ENCODE measurements at regions not wholly inside any gene's neighbourhood (a gene's known extent, or its start where the extent isn't known, plus 50 kb on each side); places are given as distances from the start of the nearest gene placed in this dataset.

GRCh38 chr6:150711584-150712504, 112.2 kb downstream of the PLEKHG1 start:
- no peaks in the 10 kb centered on the region for H3K4me1 ChIP-seq
- no peak overlapping the region for H3K9ac ChIP-seq (ENCODE audit: low read depth in 2 of 2, low read length in 2 of 2)
- peak; percentile 91 for DNase-seq
- no peaks in the 10 kb centered on the region for H3K9me3 ChIP-seq
- intact Hi-C loops (cut with DNase I): no loop called here
- peak overlapping the region; percentile 3 for H3K27ac ChIP-seq
- H3K36me3 ChIP-seq: no peaks in the 10 kb centered on the region
- H3K4me3 ChIP-seq: no peak overlapping the region
- no peak for TF ChIP-seq CTCF (IDR thresholded peaks at IDR 0.05)
- H3K27me3 ChIP-seq: no peaks in the 10 kb centered on the region

DNA sequence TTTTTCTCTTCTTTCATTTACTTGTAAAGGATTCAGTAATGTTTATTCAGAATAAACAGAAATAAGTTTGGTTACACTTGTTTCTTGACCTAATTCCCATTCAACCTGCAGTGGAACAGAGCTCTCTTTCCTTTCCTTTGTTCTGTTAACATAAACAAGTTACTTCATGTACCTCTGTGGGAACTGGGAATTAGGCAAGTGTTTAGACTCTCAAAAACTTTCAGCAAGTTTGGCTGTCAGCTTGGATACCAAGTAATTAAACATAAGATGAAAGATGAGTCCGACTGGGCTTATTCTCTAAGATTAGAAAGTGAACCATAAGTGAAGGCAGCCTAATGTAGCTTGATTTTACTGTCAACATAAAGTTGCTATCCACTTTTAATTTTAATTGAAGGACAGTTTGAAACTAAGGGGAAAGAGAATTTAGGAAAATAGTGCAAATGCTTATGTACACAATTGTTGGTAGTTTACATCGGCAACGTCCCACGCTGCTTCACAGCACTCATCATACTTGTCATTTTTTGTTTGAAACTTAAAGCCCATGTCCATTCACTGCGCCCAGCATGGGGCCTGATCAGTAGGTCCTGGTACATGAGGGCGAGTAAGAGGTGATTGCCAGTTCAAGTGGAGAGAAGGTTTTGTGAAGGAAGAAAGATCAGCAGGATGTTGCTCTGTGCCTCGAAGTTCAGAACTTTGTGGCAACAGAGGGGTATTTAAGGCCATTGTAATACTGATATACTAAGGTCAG, 113.0 kb downstream of the PLEKHG1 start:
- no peak for DNase-seq

DNA sequence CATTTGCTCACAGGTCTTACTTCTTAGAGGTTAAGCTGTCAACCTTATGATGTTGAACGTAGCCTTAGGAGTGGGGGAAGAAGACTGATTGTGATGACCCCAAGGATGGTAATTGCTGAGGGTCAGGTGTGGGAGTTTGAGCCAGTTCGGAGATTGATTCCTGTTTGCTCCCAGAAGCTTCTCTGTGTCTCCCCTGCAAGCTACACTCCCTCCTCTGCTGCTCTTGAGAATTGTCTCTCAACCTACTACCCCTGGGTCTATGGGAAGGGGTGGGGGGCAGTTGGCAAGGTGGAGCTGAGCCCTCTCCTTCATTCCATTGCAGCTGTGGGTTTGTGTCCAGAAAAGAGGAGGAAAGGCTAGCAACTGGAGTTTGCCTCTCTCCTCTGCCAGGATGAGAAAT, 113.8 kb downstream of the PLEKHG1 start:
- Histone ChIP-seq H3K27me3 (no peaks in the 10 kb centered on the region), H3K27ac (no peak overlapping the region), H3K4me1 (no peaks in the 10 kb centered on the region), H3K9ac (ENCODE audit: low read depth in 2 of 2, low read length in 2 of 2) (no peak overlapping the region), H3K36me3 (no peaks in the 10 kb centered on the region), H3K9me3 (no peaks in the 10 kb centered on the region), H3K4me3 (no peak overlapping the region)
- DNase-seq: no peak
- TF ChIP-seq CTCF (IDR thresholded peaks at IDR 0.05): no peak
- intact Hi-C loops (cut with DNase I): no loop called here

More for the DNA sequence above, 113.0 kb downstream of the PLEKHG1 start:
- H3K4me1 ChIP-seq: no peaks in the 10 kb centered on the region
- no peaks in the 10 kb centered on the region for H3K36me3 ChIP-seq
- no peak overlapping the region for H3K9ac ChIP-seq (ENCODE audit: low read depth in 2 of 2, low read length in 2 of 2)
- no peak for TF ChIP-seq CTCF (IDR thresholded peaks at IDR 0.05)
- H3K27ac ChIP-seq: peak overlapping the region; percentile 3
- no peak overlapping the region for H3K4me3 ChIP-seq
- H3K9me3 ChIP-seq: no peaks in the 10 kb centered on the region
- intact Hi-C loops (cut with DNase I): no loop called here
- H3K27me3 ChIP-seq: no peaks in the 10 kb centered on the region

DNA sequence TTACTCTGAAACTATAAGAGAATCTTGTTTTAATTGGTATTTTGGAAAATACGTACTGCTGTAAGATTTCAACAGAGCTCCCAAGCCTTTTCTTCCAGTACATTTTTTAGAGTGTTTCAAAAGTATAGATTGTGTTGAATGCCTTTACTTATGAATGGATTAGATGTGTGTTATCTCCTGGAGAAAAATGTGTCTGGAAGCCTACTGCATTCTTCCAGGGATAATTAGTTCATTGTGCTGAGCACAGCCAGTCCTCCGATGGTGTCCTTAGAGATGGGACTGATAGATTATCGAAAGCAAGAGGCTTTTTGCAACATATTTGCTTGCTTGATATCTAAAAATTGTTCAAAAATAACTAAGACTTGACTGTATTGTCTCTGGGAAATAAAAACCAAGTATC, 114.2 kb downstream of the PLEKHG1 start:
- intact Hi-C loops (cut with DNase I): no loop called here
- no peak for TF ChIP-seq CTCF (IDR thresholded peaks at IDR 0.05)

GRCh38 chr6:150715133-150715532, 115.4 kb downstream of the PLEKHG1 start:
- no peak overlapping the region for H3K9ac ChIP-seq (ENCODE audit: low read depth in 2 of 2, low read length in 2 of 2)
- H3K27ac ChIP-seq: no peak overlapping the region
- no peaks in the 10 kb centered on the region for H3K4me1 ChIP-seq
- H3K4me3 ChIP-seq: no peak overlapping the region
- TF ChIP-seq CTCF (IDR thresholded peaks at IDR 0.05): no peak
- H3K36me3 ChIP-seq: no peaks in the 10 kb centered on the region
- H3K9me3 ChIP-seq: no peaks in the 10 kb centered on the region
- H3K27me3 ChIP-seq: no peaks in the 10 kb centered on the region
- DNase-seq: no peak
- intact Hi-C loops (cut with DNase I): no loop called here

More for the DNA sequence above, 114.2 kb downstream of the PLEKHG1 start:
- Histone ChIP-seq H3K9me3 (no peaks in the 10 kb centered on the region), H3K9ac (ENCODE audit: low read depth in 2 of 2, low read length in 2 of 2) (no peak overlapping the region), H3K4me1 (no peaks in the 10 kb centered on the region), H3K4me3 (no peak overlapping the region), H3K27ac (no peak overlapping the region), H3K27me3 (no peaks in the 10 kb centered on the region), H3K36me3 (no peaks in the 10 kb centered on the region)
- DNase-seq: no peak

Measured in colonic mucosa (tissue), 4 donors.